Upper lobe of left lung (tissue), 4 donors: ENCODE measurements at regions not wholly inside any gene's neighbourhood (a gene's known extent, or its start where the extent isn't known, plus 50 kb on each side); places are given as distances from the start of the nearest gene placed in this dataset.

Source experiments
- POLR2AphosphoS5 ChIP-seq, 2 donors: sonication (generic); formaldehyde crosslinking; IDR thresholded peaks; one replicate each; pipeline ENCODE4 v1.5.1; 2017; ENCODE audit warnings: antibody characterized with exemption in 2 of 2
- TF ChIP-seq, protein P1 (sequence below), 6 experiments: fragments of 450-650 bp in 4 of 6; fragments of 200-600 bp in 2 of 6; sonication (generic) in 2 of 6; IDR thresholded peaks; one replicate each; pipeline ENCODE4 v1.5.1; 2016 to 2019; ENCODE audit warnings: antibody characterized with exemption in 6 of 6

DNA sequence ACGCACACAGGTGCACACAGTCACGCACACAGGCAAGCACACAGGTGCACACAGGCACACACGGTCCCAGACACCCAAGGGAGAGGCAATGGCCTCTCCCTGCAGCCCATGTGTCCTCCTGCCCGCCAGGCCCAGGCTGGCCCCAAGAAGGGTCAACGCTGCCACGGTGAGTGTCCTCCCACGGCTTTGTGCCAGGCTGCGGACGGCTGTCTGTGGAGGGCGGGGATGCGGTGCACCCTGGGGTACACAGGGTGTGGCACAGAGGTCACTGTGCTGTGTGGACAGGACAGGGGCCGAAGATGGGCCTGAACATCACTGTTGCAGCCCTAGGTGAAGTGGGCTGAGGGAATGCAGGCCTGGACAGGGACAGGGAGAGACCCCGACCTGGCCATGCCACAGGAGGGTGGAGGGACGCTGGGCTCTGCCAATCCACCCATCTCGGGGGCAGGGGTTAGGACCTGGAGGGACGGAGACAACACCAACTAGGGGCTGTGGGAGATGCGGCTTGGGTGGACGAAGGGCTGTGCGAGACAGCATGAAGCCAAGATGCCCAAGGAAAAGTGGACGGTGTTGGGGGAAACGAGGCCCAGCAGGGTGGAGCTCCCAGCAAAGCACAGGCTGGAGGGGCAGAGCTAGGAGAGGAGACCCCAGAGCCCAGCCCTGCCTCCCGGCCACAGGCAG is 523.8 kb downstream of the BRD1 start:
- TF ChIP-seq, protein P1, sequence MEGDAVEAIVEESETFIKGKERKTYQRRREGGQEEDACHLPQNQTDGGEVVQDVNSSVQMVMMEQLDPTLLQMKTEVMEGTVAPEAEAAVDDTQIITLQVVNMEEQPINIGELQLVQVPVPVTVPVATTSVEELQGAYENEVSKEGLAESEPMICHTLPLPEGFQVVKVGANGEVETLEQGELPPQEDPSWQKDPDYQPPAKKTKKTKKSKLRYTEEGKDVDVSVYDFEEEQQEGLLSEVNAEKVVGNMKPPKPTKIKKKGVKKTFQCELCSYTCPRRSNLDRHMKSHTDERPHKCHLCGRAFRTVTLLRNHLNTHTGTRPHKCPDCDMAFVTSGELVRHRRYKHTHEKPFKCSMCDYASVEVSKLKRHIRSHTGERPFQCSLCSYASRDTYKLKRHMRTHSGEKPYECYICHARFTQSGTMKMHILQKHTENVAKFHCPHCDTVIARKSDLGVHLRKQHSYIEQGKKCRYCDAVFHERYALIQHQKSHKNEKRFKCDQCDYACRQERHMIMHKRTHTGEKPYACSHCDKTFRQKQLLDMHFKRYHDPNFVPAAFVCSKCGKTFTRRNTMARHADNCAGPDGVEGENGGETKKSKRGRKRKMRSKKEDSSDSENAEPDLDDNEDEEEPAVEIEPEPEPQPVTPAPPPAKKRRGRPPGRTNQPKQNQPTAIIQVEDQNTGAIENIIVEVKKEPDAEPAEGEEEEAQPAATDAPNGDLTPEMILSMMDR (IDR thresholded peaks at IDR 0.05) = no peak
- TF ChIP-seq POLR2AphosphoS5 (IDR thresholded peaks at IDR 0.05) = no peak
